Activated CD4-positive, alpha-beta T cell treated with anti-CD3 and anti-CD28 coated beads, Interleukin-2, amount 50 U/mL, for 48 hours (primary cell): ENCODE measurements at regions not wholly inside any gene's neighbourhood (a gene's known extent, or its start where the extent isn't known, plus 50 kb on each side); places are given as distances from the start of the nearest gene placed in this dataset.

Source experiments
- DNase-seq, 2 experiments: peaks; one replicate each; pipeline ENCODE4 v3.0.0-alpha.2; 2020

DNA sequence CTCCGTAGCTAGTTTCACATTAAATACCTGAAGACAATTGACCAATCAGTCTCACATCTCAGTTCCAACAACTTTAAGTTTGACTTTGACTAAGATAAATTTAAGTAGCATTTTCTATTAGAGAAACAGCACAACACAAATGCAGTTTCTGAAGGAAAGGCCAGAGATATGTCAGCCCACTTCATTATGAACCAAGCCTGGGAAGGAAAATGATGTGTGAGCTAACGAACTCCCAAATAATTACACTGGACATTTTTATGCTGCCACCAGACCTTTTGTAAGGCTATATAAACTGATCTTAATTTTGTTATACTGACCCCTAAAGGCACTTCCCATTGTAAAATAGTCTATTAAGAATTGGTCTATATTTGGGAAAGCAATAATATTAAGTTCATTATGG, 57.9 kb upstream of the DACH1 start:
- no peak for DNase-seq

DNA sequence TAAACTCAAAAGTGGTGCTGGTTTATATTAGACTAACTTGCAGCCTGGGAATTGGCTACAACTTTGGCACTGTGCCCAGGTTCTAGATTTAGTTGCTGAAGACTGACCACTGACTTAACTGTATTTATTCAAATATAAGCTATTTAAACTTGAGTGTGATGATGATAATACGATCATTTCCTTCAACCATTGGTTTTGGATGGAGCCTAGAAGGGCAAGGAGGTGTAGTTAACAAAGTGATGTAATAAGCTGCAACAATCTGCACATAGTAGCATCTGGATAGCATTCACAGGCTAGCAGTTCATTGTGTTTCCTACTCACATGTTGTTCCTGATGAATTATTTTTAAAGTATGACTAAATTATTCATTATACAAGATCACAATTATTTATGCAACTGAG, 55.2 kb upstream of the DACH1 start:
- DNase-seq, result no peak
